ENCODE measurements at regions not wholly inside any gene's neighbourhood (a gene's known extent, or its start where the extent isn't known, plus 50 kb on each side); places are given as distances from the start of the nearest gene placed in this dataset.

- TF ChIP-seq CTCF (IDR thresholded peaks at IDR 0.05), result no peak
- no peak for TF ChIP-seq EZH2 (IDR thresholded peaks at IDR 0.05; ENCODE audit: borderline replicate concordance, insufficient read depth, low read depth, low read length, poor library complexity, severe bottlenecking)
Measured at GRCh38 chr13:58850161-58850560, 1218.6 kb downstream of the PCDH17 start.
